Trophoblast cell (in vitro differentiated cells and primary cell): ENCODE measurements at regions not wholly inside any gene's neighbourhood (a gene's known extent, or its start where the extent isn't known, plus 50 kb on each side); places are given as distances from the start of the nearest gene placed in this dataset.
"Not testable (repeated sequence)": the region's sequence is repeated elsewhere in the genome, so short reads cannot be mapped to it uniquely, and the experiment has no call there.

Experiments
- DNase-seq, 2 donors: peaks; one replicate each; pipeline ENCODE4 v3.0.0-alpha.2; 2016
- H2AFZ ChIP-seq: 2 replicates; pipeline ENCODE4 v1.6.1; 2013; ENCODE audit warnings: low read length, moderate library complexity, mild to moderate bottlenecking; ENCODE audit not compliant: insufficient read depth, poor library complexity
- H2AK5ac ChIP-seq: 2 replicates; pipeline ENCODE4 v1.6.1; 2013; ENCODE audit warnings: mild to moderate bottlenecking, low read length
- H2BK120ac ChIP-seq: 2 replicates; pipeline ENCODE4 v1.6.1; 2013; ENCODE audit warnings: low read length, mild to moderate bottlenecking, moderate library complexity; ENCODE audit not compliant: insufficient read depth, poor library complexity
- H2BK12ac ChIP-seq: 2 replicates; pipeline ENCODE4 v1.6.1; 2013; ENCODE audit warnings: mild to moderate bottlenecking, low read length, moderate library complexity
- H2BK5ac ChIP-seq: 2 replicates; pipeline ENCODE4 v1.6.1; 2013; ENCODE audit warnings: low read length, low read depth, moderate library complexity, mild to moderate bottlenecking; ENCODE audit not compliant: poor library complexity
- H3K14ac ChIP-seq: 2 replicates; pipeline ENCODE4 v1.6.1; 2013; ENCODE audit warnings: mild to moderate bottlenecking, low read length
- H3K18ac ChIP-seq: 2 replicates; pipeline ENCODE4 v1.6.1; 2013; ENCODE audit warnings: mild to moderate bottlenecking, low read length
- H3K23ac ChIP-seq: 2 replicates; pipeline ENCODE4 v1.6.1; 2013; ENCODE audit warnings: low read length
- H3K27ac ChIP-seq: 2 replicates; pipeline ENCODE4 v1.5.1; 2013; ENCODE audit warnings: low read depth, mild to moderate bottlenecking, inconsistent platforms, low read length, moderate library complexity
- H3K27me3 ChIP-seq: 2 replicates; pipeline ENCODE4 v1.6.1; 2013; ENCODE audit warnings: inconsistent platforms, mild to moderate bottlenecking, low read length, moderate library complexity; ENCODE audit not compliant: insufficient read depth
- H3K36me3 ChIP-seq, 2 experiments: 1 replicate in 1 of 2; 2 replicates in 1 of 2; pipeline ENCODE4 v1.6.1; 2013; ENCODE audit warnings: low read length in 2 of 2, mild to moderate bottlenecking in 2 of 2, moderate library complexity in 1 of 2; ENCODE audit not compliant: insufficient read depth in 2 of 2, control insufficient read depth in 1 of 2
- H3K4ac ChIP-seq: 2 replicates; pipeline ENCODE4 v1.6.1; 2013; ENCODE audit warnings: low read depth, mild to moderate bottlenecking, low read length, moderate library complexity
- H3K4me1 ChIP-seq, 2 experiments: 1 replicate in 1 of 2; 2 replicates in 1 of 2; pipeline ENCODE4 v1.6.1; 2013; ENCODE audit warnings: low read length in 2 of 2, mild to moderate bottlenecking in 2 of 2, moderate library complexity in 1 of 2; ENCODE audit not compliant: insufficient read depth in 2 of 2, control insufficient read depth in 1 of 2
- H3K4me2 ChIP-seq: 2 replicates; pipeline ENCODE4 v1.6.1; 2013; ENCODE audit warnings: inconsistent platforms, mild to moderate bottlenecking, low read length, moderate library complexity
- H3K4me3 ChIP-seq: 2 replicates; pipeline ENCODE4 v1.5.1; 2013; ENCODE audit warnings: mild to moderate bottlenecking, low read depth, low read length, inconsistent platforms
- H3K79me1 ChIP-seq: one replicate; pipeline ENCODE4 v1.6.1; 2013; ENCODE audit warnings: low read length
- H3K79me2 ChIP-seq: 2 replicates; pipeline ENCODE4 v1.6.1; 2013; ENCODE audit warnings: low read length, mild to moderate bottlenecking; ENCODE audit not compliant: control insufficient read depth, insufficient read depth, poor library complexity
- H3K9ac ChIP-seq: 2 replicates; pipeline ENCODE4 v1.6.1; 2013; ENCODE audit warnings: mild to moderate bottlenecking, low read length
- H3K9me3 ChIP-seq: 2 replicates; pipeline ENCODE4 v1.6.1; 2013; ENCODE audit warnings: low read depth, mild to moderate bottlenecking, control low read depth, inconsistent platforms, low read length; ENCODE audit not compliant: insufficient read depth
- H4K12ac ChIP-seq: 2 replicates; pipeline ENCODE4 v1.6.1; 2013; ENCODE audit warnings: low read depth, mild to moderate bottlenecking, low read length, moderate library complexity
- H4K8ac ChIP-seq: 2 replicates; pipeline ENCODE4 v1.6.1; 2013; ENCODE audit warnings: low read depth, mild to moderate bottlenecking, low read length, moderate library complexity
- H4K91ac ChIP-seq: one replicate; pipeline ENCODE4 v1.6.1; 2013; ENCODE audit warnings: low read depth, mild to moderate bottlenecking, low read length, moderate library complexity
- WGBS: extraction: QIAGEN DNeasy Blood & Tissue Kit; methylation state at CpG from one replicate; pipeline ENCODE4 v1.1.7; 2013; ENCODE audit warnings: missing lambda C conversion rate; ENCODE audit not compliant: insufficient read length, insufficient coverage; ENCODE audit errors: extremely low coverage; 5-methylcytosine and 5-hydroxymethylcytosine counted together

- DNase-seq, H3K18ac ChIP-seq, H2BK5ac ChIP-seq, H4K91ac ChIP-seq, H3K79me2 ChIP-seq, H3K14ac ChIP-seq, H3K9ac ChIP-seq, H3K4me1 ChIP-seq, H3K9me3 ChIP-seq, H2BK120ac ChIP-seq, H3K4me2 ChIP-seq, H4K12ac ChIP-seq, H3K79me1 ChIP-seq, H3K27ac ChIP-seq, H3K4ac ChIP-seq, H2BK12ac ChIP-seq, H3K27me3 ChIP-seq, H2AK5ac ChIP-seq, H3K4me3 ChIP-seq, H3K23ac ChIP-seq, H2AFZ ChIP-seq, H4K8ac ChIP-seq: not testable (repeated sequence)
- peaks cover 12 to 13% of the 10 kb centered on the region in 2 experiments for H3K36me3 ChIP-seq
- WGBS: no CpG with 5 or more reads among the region's 18 CpGs
Observed at GRCh38 chr17:30625380-30625779, 148.2 kb downstream of the GOSR1 start.

DNA sequence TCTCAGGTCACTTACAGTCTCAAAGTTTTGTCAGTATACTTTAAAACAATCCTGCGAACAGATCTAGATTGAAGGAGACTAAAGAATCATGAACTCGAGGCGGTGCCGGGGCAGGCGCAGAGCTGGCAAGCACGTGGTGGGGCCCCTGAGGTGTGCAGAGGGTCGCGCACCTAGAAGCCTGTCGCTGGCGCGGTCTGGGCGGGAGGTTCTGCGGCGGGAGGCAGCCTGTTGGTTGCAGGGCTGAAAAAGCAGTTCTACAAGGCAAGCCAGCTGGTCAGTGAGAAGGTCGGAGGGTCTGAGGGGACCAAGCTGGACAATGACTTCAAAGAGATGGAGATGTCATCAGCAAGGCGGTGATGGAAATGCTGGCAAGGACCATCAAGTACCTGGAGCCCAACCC lies 147.0 kb downstream of the GOSR1 start:
- H3K23ac ChIP-seq, H3K4me2 ChIP-seq, H4K8ac ChIP-seq, H3K9ac ChIP-seq, H4K91ac ChIP-seq, DNase-seq, H3K18ac ChIP-seq, H3K4ac ChIP-seq, H2AK5ac ChIP-seq, H2BK120ac ChIP-seq, H3K79me2 ChIP-seq, H3K4me3 ChIP-seq, H3K14ac ChIP-seq, H3K4me1 ChIP-seq, H3K27ac ChIP-seq, H2AFZ ChIP-seq, H3K27me3 ChIP-seq, H3K9me3 ChIP-seq, H2BK12ac ChIP-seq, H3K79me1 ChIP-seq, H2BK5ac ChIP-seq, H4K12ac ChIP-seq: not testable (repeated sequence)
- H3K36me3 ChIP-seq: peaks cover 12 to 13% of the 10 kb centered on the region in 2 experiments
- no CpG with 5 or more reads among the region's 16 CpGs for WGBS

DNA sequence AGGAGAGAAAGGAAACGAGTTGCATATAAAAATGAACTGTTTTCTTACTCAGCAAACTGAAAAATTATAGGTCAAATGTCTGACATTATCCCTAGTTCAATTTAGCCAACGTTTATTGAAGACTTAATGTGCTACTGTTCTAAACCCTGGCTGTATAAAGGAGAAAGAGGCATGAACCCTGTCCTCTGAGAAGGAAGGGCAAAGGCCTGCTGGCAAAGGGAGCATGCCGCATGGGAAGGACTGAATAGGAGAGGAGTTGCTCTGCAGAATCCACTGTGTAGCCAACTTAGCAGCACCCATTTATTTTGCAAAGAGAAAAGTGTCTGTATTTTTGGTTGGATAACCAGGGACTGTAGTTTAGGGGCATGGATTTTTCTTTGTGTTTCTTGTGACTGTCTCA lies 132.5 kb downstream of the GOSR1 start:
- not testable (repeated sequence) for H3K27ac ChIP-seq, H3K18ac ChIP-seq, H2BK5ac ChIP-seq, H3K79me1 ChIP-seq, H4K12ac ChIP-seq, H4K91ac ChIP-seq, H2AK5ac ChIP-seq, H3K4ac ChIP-seq, H3K4me2 ChIP-seq, H3K79me2 ChIP-seq, H3K14ac ChIP-seq, H3K23ac ChIP-seq, H3K9ac ChIP-seq, H3K4me3 ChIP-seq, H3K27me3 ChIP-seq, DNase-seq, H2BK120ac ChIP-seq, H2AFZ ChIP-seq, H2BK12ac ChIP-seq, H3K36me3 ChIP-seq, H4K8ac ChIP-seq, H3K9me3 ChIP-seq, H3K4me1 ChIP-seq
- WGBS: no CpG with 5 or more reads among the region's 3 CpGs

DNA sequence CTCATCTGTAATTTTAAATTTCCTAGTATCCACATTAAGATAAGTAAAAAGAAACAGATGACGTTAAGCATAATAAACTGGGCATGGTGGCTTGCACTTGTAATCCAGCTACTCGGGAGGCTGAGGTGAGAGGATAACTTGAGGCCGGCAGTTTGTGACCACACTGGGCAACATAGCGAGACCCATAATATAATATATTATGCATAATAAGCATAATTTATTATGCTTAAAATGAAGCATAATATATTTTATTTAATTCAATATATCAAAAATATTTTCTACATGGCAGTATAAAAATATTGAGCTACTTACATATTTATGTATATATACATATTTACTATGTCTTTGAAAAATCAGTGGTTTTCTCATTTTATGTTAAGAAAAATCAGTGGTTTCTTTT lies 128.3 kb downstream of the GOSR1 start:
- no peak overlapping the region for H3K4me3 ChIP-seq
- H3K27me3 ChIP-seq: no peaks in the 10 kb centered on the region
- no peaks in the 10 kb centered on the region for H3K4me1 ChIP-seq
- H2AFZ ChIP-seq: no peak overlapping the region
- H3K36me3 ChIP-seq: no peaks in the 10 kb centered on the region
- H3K23ac ChIP-seq: no peak overlapping the region
- H2BK5ac ChIP-seq: no peak overlapping the region
- no peak overlapping the region for H3K14ac ChIP-seq
- peaks cover 10% of the 10 kb centered on the region for H3K79me2 ChIP-seq
- H3K9ac ChIP-seq: no peak overlapping the region
- H3K18ac ChIP-seq: no peak overlapping the region
- H2BK12ac ChIP-seq: no peak overlapping the region
- H3K4me2 ChIP-seq: no peak overlapping the region
- peak overlapping the region; percentile 91 for H3K4ac ChIP-seq
- H4K8ac ChIP-seq: no peak overlapping the region
- no peak overlapping the region for H4K12ac ChIP-seq
- no peak overlapping the region for H4K91ac ChIP-seq
- WGBS: no CpG with 5 or more reads among the region's 4 CpGs
- no peak overlapping the region for H2AK5ac ChIP-seq
- H2BK120ac ChIP-seq: no peak overlapping the region
- H3K9me3 ChIP-seq: no peaks in the 10 kb centered on the region
- DNase-seq: no peak
- no peak overlapping the region for H3K27ac ChIP-seq
- peaks cover 5% of the 10 kb centered on the region for H3K79me1 ChIP-seq
